NCI-H187 (cell line): ENCODE measurements at regions not wholly inside any gene's neighbourhood (a gene's known extent, or its start where the extent isn't known, plus 50 kb on each side); places are given as distances from the start of the nearest gene placed in this dataset.
"Not testable (repeated sequence)": the region's sequence is repeated elsewhere in the genome, so short reads cannot be mapped to it uniquely, and the experiment has no call there.

Experiments
- DNase-seq, 2 experiments: peaks; one replicate each; lab custom pipeline; 2025; lab: John Stamatoyannopoulos, UW

GRCh38 chr1:106249365-106249764 lies 807.1 kb upstream of the PRMT6 start:
- DNase-seq = no peak

GRCh38 chr1:106249810-106250209 lies 806.7 kb upstream of the PRMT6 start:
- no peak for DNase-seq

DNA sequence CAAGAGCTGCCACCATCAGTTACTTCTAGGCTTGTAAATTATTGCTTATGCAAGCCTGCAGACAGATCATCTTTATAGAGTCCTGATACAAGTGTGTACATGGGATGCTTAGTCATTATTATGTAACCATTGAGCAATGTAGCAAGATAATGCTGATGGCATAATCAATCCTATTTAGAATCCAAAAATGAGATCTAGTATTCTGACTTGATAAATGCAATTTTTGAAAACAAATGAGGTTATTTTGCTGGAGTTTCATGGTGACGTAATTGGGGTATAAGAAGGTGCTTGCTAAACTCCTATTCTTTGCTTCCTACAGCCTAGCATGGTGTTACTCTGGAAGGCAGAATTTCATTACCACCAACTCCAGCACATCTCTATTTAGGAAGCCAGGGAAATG lies 801.7 kb upstream of the PRMT6 start:
- no peak for DNase-seq

GRCh38 chr1:106266786-106267185 lies 789.7 kb upstream of the PRMT6 start:
- no peak for DNase-seq

GRCh38 chr1:106268070-106268469 lies 788.4 kb upstream of the PRMT6 start:
- DNase-seq = no peak

GRCh38 chr1:106276871-106277270 lies 779.6 kb upstream of the PRMT6 start:
- no peak for DNase-seq

- no peak for DNase-seq
Observed at GRCh38 chr1:106277786-106278185, 778.7 kb upstream of the PRMT6 start.

- DNase-seq = no peak
Observed at GRCh38 chr1:106278716-106279115, 777.8 kb upstream of the PRMT6 start.

- no peak for DNase-seq
Observed at GRCh38 chr1:106289265-106289928, 767.1 kb upstream of the PRMT6 start.

GRCh38 chr1:106290805-106291501 lies 765.5 kb upstream of the PRMT6 start:
- no peak for DNase-seq

GRCh38 chr1:106292130-106292529 lies 764.3 kb upstream of the PRMT6 start:
- no peak for DNase-seq

DNA sequence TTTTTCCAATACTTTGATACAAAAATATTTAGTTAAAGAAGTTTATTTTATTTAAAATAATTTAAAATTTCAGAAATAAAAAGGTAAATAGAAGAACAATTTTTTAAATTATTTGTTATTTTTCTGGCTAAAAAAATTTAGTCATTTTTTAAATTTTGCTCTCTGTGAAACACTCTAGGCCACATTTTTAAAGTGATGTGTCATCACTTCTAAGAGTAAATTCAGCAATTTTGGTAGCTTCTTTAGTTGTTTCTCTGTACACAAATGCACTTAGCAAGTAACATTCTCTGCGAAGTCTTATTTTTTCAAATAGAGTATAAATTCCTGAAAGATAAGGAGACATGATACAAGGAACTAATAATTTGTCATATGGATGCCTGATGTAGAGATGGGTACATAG lies 760.0 kb upstream of the PRMT6 start:
- no peak for DNase-seq

GRCh38 chr1:106304106-106304505 lies 752.4 kb upstream of the PRMT6 start:
- no peak for DNase-seq

- DNase-seq = no peak
Observed at GRCh38 chr1:106319612-106320011, 736.9 kb upstream of the PRMT6 start.

DNA sequence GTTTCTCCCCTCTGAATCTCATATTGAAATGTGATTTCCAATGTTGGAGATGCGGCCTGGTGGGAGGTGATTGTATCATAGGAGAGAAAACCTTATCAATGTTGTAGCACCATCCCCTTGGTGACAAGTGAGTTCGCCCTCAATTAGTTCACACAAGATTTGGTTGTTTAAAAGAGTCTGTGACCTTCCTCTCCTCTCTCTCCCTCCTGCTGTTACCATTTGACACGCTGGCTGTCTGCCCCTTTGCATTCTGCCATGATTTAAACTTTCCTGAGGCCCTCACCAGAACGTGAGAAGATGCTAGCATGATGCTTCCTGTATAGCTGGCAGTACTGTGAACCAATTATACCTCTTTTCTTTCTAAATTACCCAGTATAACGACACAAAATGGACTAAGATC lies 730.9 kb upstream of the PRMT6 start:
- DNase-seq = no peak

DNA sequence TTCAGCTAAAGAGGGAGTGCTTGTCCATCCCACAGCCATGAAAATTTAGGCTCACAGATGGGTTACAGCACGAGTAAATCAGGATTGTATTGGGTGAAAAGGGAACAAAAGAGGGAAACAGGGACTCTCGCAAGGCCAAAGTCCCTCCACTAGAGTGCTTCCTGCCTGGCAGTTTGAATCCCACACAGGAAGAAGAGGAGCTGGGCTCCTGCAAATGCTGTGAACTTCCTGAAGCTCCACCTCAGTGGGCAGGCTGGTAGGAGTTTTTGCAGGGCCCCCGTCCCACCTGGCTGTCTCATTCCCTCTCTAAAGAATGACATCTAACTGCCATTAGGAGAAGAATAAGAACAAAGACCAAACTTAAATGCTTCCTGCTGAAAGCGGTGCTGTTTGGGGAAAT lies 712.0 kb upstream of the PRMT6 start:
- DNase-seq = no peak

GRCh38 chr1:106360252-106360651 lies 696.2 kb upstream of the PRMT6 start:
- DNase-seq = no peak

DNA sequence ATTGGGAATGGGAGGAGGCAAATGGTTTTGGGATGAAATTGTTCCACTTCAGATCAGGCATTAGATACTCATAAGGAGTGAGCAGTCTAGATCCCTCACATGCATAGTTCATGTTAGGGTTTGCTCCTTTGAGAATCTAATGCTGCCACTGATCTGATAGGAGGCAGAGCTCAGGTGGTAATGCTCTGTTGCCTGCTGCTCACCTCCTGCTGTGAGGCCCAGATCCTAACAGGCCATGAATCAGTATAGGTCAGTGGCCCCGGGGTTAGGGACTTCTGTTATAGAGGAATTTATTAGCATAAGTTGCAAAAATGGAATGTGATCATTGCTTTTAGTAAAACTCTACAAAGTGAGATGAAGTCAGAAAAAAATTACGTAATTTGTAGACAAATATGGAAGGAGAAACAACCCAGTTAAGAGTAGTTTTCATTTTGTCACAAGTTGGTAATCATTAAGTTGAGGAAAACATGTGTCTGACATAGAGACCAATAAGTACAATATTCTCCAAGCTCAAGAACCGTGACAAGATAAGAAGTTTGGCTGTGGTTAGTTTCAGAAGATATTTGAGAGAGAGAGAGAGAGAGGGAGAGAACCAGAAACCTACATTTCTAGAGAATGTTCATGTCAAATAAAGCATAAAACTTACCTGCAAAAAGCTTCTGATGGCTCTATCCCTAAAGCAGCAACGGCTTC lies 689.7 kb upstream of the PRMT6 start:
- DNase-seq = no peak

DNA sequence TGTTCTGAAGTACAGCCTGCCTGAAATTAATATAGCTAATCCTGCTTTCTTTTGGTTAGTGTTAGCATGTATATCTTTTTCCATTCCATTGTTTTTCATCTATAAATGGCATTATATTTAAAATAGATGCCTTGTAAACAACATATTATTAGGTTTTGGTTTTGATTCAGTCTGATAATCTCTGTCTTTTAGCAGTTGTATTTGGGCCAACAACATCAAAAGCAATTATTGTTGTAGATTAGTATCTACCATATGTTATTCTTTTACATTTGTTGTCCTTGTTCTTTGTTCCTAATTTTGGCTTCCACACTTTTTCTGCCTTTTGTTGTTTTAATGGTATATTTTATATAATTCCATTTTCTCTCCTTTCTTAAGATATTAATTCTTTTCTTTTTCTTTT lies 678.2 kb upstream of the PRMT6 start:
- no peak for DNase-seq

GRCh38 chr1:106380772-106381171 lies 675.7 kb upstream of the PRMT6 start:
- no peak for DNase-seq

DNA sequence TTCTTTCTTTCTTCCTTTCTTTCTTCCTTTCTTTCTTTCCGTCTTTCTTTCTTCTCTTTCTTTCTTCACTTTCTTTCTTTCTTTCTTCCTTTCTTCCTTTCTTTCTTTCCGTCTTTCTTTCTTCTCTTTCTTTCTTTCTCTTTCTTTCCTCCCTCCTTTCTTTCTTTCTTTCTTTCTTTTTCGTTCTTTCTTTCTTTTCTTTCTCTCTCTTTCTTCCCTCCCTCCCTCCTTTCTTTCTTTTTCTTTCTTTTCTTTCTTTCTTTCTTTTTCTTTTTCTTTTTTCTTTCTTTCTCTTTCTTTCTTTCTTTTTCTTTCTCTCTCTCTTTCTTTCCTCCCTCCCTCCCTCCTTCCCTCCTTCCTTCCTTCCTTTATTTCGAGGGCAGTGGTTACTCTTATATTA lies 667.3 kb upstream of the PRMT6 start:
- DNase-seq = not testable (repeated sequence)

- no peak for DNase-seq
Observed at GRCh38 chr1:106393046-106393445, 663.4 kb upstream of the PRMT6 start.

DNA sequence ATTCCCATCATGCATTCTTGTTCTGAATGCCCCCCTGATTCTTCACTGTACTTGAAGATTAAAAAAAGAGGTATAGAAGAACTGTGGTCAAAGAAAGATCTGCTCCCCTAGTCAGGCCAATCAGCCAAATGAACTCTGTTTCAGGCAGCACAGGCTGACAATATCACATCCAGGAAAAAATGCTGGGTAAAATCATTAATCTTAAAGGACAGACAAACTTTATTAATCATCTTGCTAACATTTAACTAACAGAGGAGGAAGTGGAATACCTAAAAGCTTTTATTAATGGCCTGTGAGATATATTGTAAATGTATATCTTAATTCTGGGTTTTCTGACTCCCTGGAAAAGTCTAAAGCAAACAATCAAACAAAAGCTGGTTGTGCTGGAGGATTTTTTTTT lies 660.5 kb upstream of the PRMT6 start:
- no peak for DNase-seq
